Endodermal cell (in vitro differentiated cells): ENCODE measurements at regions not wholly inside any gene's neighbourhood (a gene's known extent, or its start where the extent isn't known, plus 50 kb on each side); places are given as distances from the start of the nearest gene placed in this dataset.

ENCODE experiments used
- DNase-seq: peaks from one replicate; pipeline ENCODE4 v3.0.0-alpha.2; 2017
- H3K27ac ChIP-seq: 2 replicates; pipeline ENCODE4 v1.5.1; 2013; ENCODE audit warnings: mild to moderate bottlenecking, low read depth, low read length, moderate library complexity
- H3K27me3 ChIP-seq: 2 replicates; pipeline ENCODE4 v1.6.1; 2013; ENCODE audit warnings: mild to moderate bottlenecking, low read length, moderate library complexity; ENCODE audit not compliant: insufficient read depth, control insufficient read depth, poor library complexity, severe bottlenecking
- H3K36me3 ChIP-seq: 2 replicates; pipeline ENCODE4 v1.7.0; 2013; ENCODE audit warnings: mild to moderate bottlenecking, low read length, moderate library complexity; ENCODE audit not compliant: control insufficient read depth, insufficient read depth
- H3K4me1 ChIP-seq: one replicate; pipeline ENCODE4 v1.7.0; 2013; ENCODE audit warnings: low read length; ENCODE audit not compliant: control insufficient read depth, insufficient read depth
- H3K4me3 ChIP-seq: 2 replicates; pipeline ENCODE4 v1.5.1; 2013; ENCODE audit warnings: mild to moderate bottlenecking, low read length, moderate library complexity
- H3K9ac ChIP-seq: 2 replicates; pipeline ENCODE4 v1.6.1; 2013; ENCODE audit warnings: mild to moderate bottlenecking, low read length, moderate library complexity; ENCODE audit not compliant: poor library complexity, severe bottlenecking; ENCODE audit errors: extremely low read depth
- H3K9me3 ChIP-seq: 2 replicates; pipeline ENCODE4 v1.6.1; 2013; ENCODE audit warnings: mild to moderate bottlenecking, low read length, moderate library complexity; ENCODE audit not compliant: control insufficient read depth
- H3K27ac Mint-ChIP-seq: 2 replicates; pipeline ENCODE4 v1.8.0; 2020; ENCODE audit warnings: mixed read lengths
- H3K27me3 Mint-ChIP-seq: 2 replicates; pipeline ENCODE4 v1.8.0; 2021; ENCODE audit warnings: mild to moderate bottlenecking, mixed read lengths; ENCODE audit not compliant: insufficient read depth
- H3K36me3 Mint-ChIP-seq: 2 replicates; pipeline ENCODE4 v1.8.0; 2020; ENCODE audit warnings: low read depth, mixed read lengths
- H3K4me1 Mint-ChIP-seq: 2 replicates; pipeline ENCODE4 v1.8.0; 2020; ENCODE audit warnings: mixed read lengths
- H3K4me3 Mint-ChIP-seq: 2 replicates; pipeline ENCODE4 v1.8.0; 2020; ENCODE audit warnings: mild to moderate bottlenecking, moderate library complexity, mixed read lengths
- H3K9me3 Mint-ChIP-seq: 2 replicates; pipeline ENCODE4 v1.8.0; 2020; ENCODE audit warnings: mild to moderate bottlenecking, mixed read lengths
- CTCF ChIP-seq: fragments of 200-600 bp; sonication (generic); conservative IDR thresholded peaks from 2 replicates; pipeline ENCODE4 v1.5.0; 2021; ENCODE audit warnings: antibody characterized with exemption, mild to moderate bottlenecking
- WGBS, 2 experiments: methylation state at CpG; one replicate each; pipeline versions ENCODE4 v1.1.5 to v1.1.7; 2013; ENCODE audit warnings: missing lambda C conversion rate in 2 of 2, mixed read lengths in 1 of 2; ENCODE audit not compliant: insufficient coverage in 1 of 2, insufficient read length in 1 of 2; 5-methylcytosine and 5-hydroxymethylcytosine counted together

DNA sequence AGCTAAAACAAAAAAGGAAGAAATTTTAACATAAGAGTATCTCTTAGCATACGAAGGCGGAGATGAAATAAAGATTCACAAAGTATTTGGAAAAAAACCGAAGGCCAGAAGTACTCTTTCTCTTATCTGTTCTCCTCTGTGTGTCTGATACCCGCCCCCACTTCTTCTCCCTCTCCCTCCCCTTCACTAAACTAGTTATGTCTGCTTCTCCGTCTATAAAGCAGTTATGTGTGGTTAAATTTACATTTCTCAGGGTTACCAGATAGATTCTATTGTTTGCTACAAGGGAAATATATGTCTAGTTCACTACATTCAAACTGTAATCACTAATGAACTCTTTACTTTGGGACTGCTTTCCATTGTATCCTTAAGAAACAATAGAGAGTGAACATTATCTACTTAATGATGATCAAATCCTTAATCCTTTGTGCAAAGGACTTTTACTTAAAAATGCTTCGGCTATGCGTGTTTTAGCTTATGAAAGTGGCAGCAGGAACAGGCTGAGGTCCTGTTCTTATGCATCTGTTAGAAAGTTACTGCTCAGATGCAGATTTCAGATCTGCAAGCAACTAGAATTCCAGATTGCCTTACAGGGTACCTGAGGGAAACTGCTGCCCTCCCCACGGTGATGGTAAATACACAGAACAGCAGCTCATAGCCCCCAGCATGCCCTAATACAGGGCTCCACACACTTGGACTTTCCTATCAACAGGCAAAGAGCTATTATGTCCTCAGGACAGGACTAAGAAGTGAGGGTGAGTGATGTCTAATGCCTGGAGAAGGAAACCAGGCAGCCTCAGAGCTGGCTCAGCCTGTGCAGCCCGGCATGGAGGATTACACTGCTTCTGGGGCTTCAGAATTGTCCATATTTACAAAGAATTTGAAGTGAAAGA lies 273.3 kb downstream of the FZD1 start:
- no peak overlapping the region for H3K4me3 Mint-ChIP-seq
- no peak overlapping the region for H3K9ac ChIP-seq
- H3K4me1 ChIP-seq: peaks cover 6% of the 10 kb centered on the region
- peaks cover 4% of the 10 kb centered on the region for H3K9me3 Mint-ChIP-seq
- H3K4me3 ChIP-seq: no peak overlapping the region
- WGBS, 2 experiments: 65 to 78% methylated on average over 4 to 9 of the region's 9 CpGs
- no peaks in the 10 kb centered on the region for H3K36me3 Mint-ChIP-seq
- no peaks in the 10 kb centered on the region for H3K36me3 ChIP-seq
- H3K27me3 Mint-ChIP-seq: peaks cover 12% of the 10 kb centered on the region
- no peak overlapping the region for H3K27ac ChIP-seq
- no peak for DNase-seq
- no peak for TF ChIP-seq CTCF
- peaks cover 8% of the 10 kb centered on the region for H3K4me1 Mint-ChIP-seq
- H3K27me3 ChIP-seq: peaks cover 28% of the 10 kb centered on the region
- no peaks in the 10 kb centered on the region for H3K9me3 ChIP-seq
- H3K27ac Mint-ChIP-seq: no peak overlapping the region

GRCh38 chr7:91541641-91542040 lies 277.4 kb downstream of the FZD1 start:
- 100% methylated on average over 1 of the region's 1 CpG; no CpG with 5 or more reads in 1 of the 2 experiments for whole genome bisulfite sequencing, 2 experiments
- Histone ChIP-seq H3K27me3 (peaks cover 16% of the 10 kb centered on the region), H3K36me3 (no peaks in the 10 kb centered on the region), H3K9ac (no peak overlapping the region), H3K9me3 (no peaks in the 10 kb centered on the region), H3K27ac (no peak overlapping the region), H3K4me1 (peaks cover 4% of the 10 kb centered on the region), H3K4me3 (no peak overlapping the region)
- H3K4me3 Mint-ChIP-seq: no peak overlapping the region
- no peak overlapping the region for H3K27ac Mint-ChIP-seq
- H3K4me1 Mint-ChIP-seq: peaks cover 8% of the 10 kb centered on the region
- peaks cover 12% of the 10 kb centered on the region for H3K27me3 Mint-ChIP-seq
- no peaks in the 10 kb centered on the region for H3K36me3 Mint-ChIP-seq
- no peak for TF ChIP-seq CTCF
- DNase-seq: no peak
- H3K9me3 Mint-ChIP-seq: no peaks in the 10 kb centered on the region

DNA sequence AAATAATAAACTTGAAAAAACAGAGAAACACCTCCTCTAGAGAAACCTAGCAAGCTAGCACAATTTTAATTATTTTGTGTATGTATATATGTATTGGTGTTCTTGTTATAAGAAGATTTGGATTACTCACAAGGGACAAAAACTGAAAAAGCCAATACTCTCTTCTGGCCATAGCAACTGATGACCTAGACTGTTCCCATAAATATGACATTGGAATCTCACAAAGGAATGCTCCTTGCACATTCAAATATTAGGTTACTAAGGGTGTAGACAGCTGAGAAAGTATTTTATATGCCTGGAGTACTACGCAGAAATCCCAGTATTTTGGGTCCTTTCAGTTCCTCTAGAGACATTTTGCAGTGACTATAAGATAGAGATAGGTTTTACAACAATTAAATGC lies 279.4 kb downstream of the FZD1 start:
- Mint-ChIP-seq H3K4me1 (no peaks in the 10 kb centered on the region), H3K27ac (no peak overlapping the region), H3K9me3 (no peaks in the 10 kb centered on the region), H3K36me3 (no peaks in the 10 kb centered on the region), H3K4me3 (no peak overlapping the region), H3K27me3 (peaks cover 2% of the 10 kb centered on the region)
- no peak overlapping the region for H3K27ac ChIP-seq
- peaks cover 5% of the 10 kb centered on the region for H3K27me3 ChIP-seq
- TF ChIP-seq CTCF: no peak
- H3K9ac ChIP-seq: no peak overlapping the region
- no peak for DNase-seq
- no peaks in the 10 kb centered on the region for H3K4me1 ChIP-seq
- no peak overlapping the region for H3K4me3 ChIP-seq
- WGBS, 2 experiments: 100% methylated on average over 1 of the region's 1 CpG
- H3K9me3 ChIP-seq: no peaks in the 10 kb centered on the region
- no peaks in the 10 kb centered on the region for H3K36me3 ChIP-seq
